Endodermal cell (in vitro differentiated cells): ENCODE measurements at regions not wholly inside any gene's neighbourhood (a gene's known extent, or its start where the extent isn't known, plus 50 kb on each side); places are given as distances from the start of the nearest gene placed in this dataset.

ENCODE experiments used
- DNase-seq: peaks from one replicate; pipeline ENCODE4 v3.0.0-alpha.2; 2017
- H3K27ac ChIP-seq: 2 replicates; pipeline ENCODE4 v1.5.1; 2013; ENCODE audit warnings: mild to moderate bottlenecking, low read depth, low read length, moderate library complexity
- H3K27me3 ChIP-seq: 2 replicates; pipeline ENCODE4 v1.6.1; 2013; ENCODE audit warnings: mild to moderate bottlenecking, low read length, moderate library complexity; ENCODE audit not compliant: insufficient read depth, control insufficient read depth, poor library complexity, severe bottlenecking
- H3K36me3 ChIP-seq: 2 replicates; pipeline ENCODE4 v1.7.0; 2013; ENCODE audit warnings: mild to moderate bottlenecking, low read length, moderate library complexity; ENCODE audit not compliant: control insufficient read depth, insufficient read depth
- H3K4me1 ChIP-seq: one replicate; pipeline ENCODE4 v1.7.0; 2013; ENCODE audit warnings: low read length; ENCODE audit not compliant: control insufficient read depth, insufficient read depth
- H3K4me3 ChIP-seq: 2 replicates; pipeline ENCODE4 v1.5.1; 2013; ENCODE audit warnings: mild to moderate bottlenecking, low read length, moderate library complexity
- H3K9ac ChIP-seq: 2 replicates; pipeline ENCODE4 v1.6.1; 2013; ENCODE audit warnings: mild to moderate bottlenecking, low read length, moderate library complexity; ENCODE audit not compliant: poor library complexity, severe bottlenecking; ENCODE audit errors: extremely low read depth
- H3K9me3 ChIP-seq: 2 replicates; pipeline ENCODE4 v1.6.1; 2013; ENCODE audit warnings: mild to moderate bottlenecking, low read length, moderate library complexity; ENCODE audit not compliant: control insufficient read depth
- H3K27ac Mint-ChIP-seq: 2 replicates; pipeline ENCODE4 v1.8.0; 2020; ENCODE audit warnings: mixed read lengths
- H3K27me3 Mint-ChIP-seq: 2 replicates; pipeline ENCODE4 v1.8.0; 2021; ENCODE audit warnings: mild to moderate bottlenecking, mixed read lengths; ENCODE audit not compliant: insufficient read depth
- H3K36me3 Mint-ChIP-seq: 2 replicates; pipeline ENCODE4 v1.8.0; 2020; ENCODE audit warnings: low read depth, mixed read lengths
- H3K4me1 Mint-ChIP-seq: 2 replicates; pipeline ENCODE4 v1.8.0; 2020; ENCODE audit warnings: mixed read lengths
- H3K4me3 Mint-ChIP-seq: 2 replicates; pipeline ENCODE4 v1.8.0; 2020; ENCODE audit warnings: mild to moderate bottlenecking, moderate library complexity, mixed read lengths
- H3K9me3 Mint-ChIP-seq: 2 replicates; pipeline ENCODE4 v1.8.0; 2020; ENCODE audit warnings: mild to moderate bottlenecking, mixed read lengths
- WGBS, 2 experiments: methylation state at CpG; one replicate each; pipeline versions ENCODE4 v1.1.5 to v1.1.7; 2013; ENCODE audit warnings: missing lambda C conversion rate in 2 of 2, mixed read lengths in 1 of 2; ENCODE audit not compliant: insufficient coverage in 1 of 2, insufficient read length in 1 of 2; 5-methylcytosine and 5-hydroxymethylcytosine counted together
- TF ChIP-seq, protein P1 (sequence below): fragments of 200-600 bp; sonication (generic); conservative IDR thresholded peaks from 2 replicates; pipeline ENCODE4 v1.5.0; 2021; ENCODE audit warnings: antibody characterized with exemption, mild to moderate bottlenecking

DNA sequence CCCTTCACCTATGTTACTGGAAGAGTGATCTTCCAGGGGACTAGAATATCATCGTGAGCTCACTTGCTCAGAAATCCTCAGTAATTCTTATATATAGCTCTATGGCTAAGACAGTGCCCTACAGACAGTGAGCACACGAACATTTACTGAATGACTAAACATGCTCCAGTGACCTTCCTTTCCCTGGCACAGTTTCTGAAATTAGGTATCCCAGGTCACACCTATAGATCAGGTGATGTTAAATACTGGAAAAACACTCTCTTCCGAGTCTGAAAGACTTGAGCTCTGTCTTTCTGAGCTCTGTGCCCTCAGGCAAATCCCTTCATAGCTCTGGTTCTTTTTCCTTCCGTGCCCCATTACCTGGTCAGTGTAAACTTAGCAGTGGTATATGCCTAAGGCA is 239.4 kb upstream of the LRIG1 start:
- Histone ChIP-seq H3K9me3 (no peaks in the 10 kb centered on the region), H3K9ac (no peak overlapping the region), H3K4me3 (no peak overlapping the region), H3K4me1 (no peaks in the 10 kb centered on the region), H3K36me3 (no peaks in the 10 kb centered on the region), H3K27me3 (no peaks in the 10 kb centered on the region), H3K27ac (no peak overlapping the region)
- TF ChIP-seq, protein P1, sequence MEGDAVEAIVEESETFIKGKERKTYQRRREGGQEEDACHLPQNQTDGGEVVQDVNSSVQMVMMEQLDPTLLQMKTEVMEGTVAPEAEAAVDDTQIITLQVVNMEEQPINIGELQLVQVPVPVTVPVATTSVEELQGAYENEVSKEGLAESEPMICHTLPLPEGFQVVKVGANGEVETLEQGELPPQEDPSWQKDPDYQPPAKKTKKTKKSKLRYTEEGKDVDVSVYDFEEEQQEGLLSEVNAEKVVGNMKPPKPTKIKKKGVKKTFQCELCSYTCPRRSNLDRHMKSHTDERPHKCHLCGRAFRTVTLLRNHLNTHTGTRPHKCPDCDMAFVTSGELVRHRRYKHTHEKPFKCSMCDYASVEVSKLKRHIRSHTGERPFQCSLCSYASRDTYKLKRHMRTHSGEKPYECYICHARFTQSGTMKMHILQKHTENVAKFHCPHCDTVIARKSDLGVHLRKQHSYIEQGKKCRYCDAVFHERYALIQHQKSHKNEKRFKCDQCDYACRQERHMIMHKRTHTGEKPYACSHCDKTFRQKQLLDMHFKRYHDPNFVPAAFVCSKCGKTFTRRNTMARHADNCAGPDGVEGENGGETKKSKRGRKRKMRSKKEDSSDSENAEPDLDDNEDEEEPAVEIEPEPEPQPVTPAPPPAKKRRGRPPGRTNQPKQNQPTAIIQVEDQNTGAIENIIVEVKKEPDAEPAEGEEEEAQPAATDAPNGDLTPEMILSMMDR, result no peak
- no peaks in the 10 kb centered on the region for H3K4me1 Mint-ChIP-seq
- no peak overlapping the region for H3K27ac Mint-ChIP-seq
- H3K9me3 Mint-ChIP-seq, result no peaks in the 10 kb centered on the region
- DNase-seq, result no peak
- H3K36me3 Mint-ChIP-seq, result no peaks in the 10 kb centered on the region
- WGBS, 2 experiments, result 89 to 100% methylated on average over 3 to 4 of the region's 4 CpGs
- H3K27me3 Mint-ChIP-seq, result no peaks in the 10 kb centered on the region
- H3K4me3 Mint-ChIP-seq, result no peak overlapping the region

DNA sequence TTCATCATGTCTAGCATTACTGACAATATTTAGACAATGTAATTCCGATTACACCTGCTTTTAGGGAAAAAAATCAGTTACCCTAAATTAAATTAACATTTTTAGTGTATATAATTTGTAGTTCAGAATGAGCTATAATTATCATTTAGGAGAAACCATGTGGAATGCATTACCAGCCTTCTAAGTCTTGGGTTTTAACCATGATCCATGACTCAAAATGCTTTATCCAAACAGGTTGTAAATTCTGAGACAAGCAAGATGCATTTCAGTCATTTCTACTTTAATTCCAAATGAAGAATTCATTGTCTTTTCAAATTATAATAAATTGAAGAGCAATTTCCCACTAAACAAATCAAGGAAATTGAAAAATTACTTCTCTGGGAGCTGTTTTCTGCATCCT is 243.7 kb upstream of the LRIG1 start:
- no peaks in the 10 kb centered on the region for H3K27me3 ChIP-seq
- no peak overlapping the region for H3K4me3 ChIP-seq
- no peak overlapping the region for H3K27ac ChIP-seq
- 100% methylated on average over 1 of the region's 1 CpG; no CpG with 5 or more reads in 1 of the 2 experiments for WGBS, 2 experiments
- Mint-ChIP-seq H3K4me1 (no peaks in the 10 kb centered on the region), H3K27ac (no peak overlapping the region), H3K36me3 (no peaks in the 10 kb centered on the region), H3K4me3 (no peak overlapping the region), H3K27me3 (peaks cover 3% of the 10 kb centered on the region), H3K9me3 (no peaks in the 10 kb centered on the region)
- no peak for DNase-seq
- H3K4me1 ChIP-seq, result no peaks in the 10 kb centered on the region
- no peaks in the 10 kb centered on the region for H3K36me3 ChIP-seq
- no peak overlapping the region for H3K9ac ChIP-seq
- TF ChIP-seq, protein P1, result no peak
- H3K9me3 ChIP-seq, result no peaks in the 10 kb centered on the region

DNA sequence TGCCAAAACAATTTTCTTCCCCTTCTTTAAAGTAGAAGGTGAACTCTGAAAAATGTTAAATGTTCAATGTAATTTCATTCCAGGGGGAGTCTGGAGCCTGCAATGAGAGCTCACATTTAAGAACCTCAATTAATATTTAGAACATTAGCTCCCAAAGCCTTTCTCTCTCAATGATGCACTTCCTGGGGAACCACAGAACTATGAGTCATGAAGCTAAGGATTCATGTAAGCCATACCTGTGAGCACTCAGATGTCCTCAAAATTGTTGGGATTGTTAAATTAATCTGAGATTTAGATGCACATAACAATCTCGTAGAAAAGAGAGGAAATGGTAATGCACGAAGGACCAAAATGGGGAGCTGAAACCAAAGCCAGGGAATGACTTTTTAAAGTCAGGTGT is 244.2 kb upstream of the LRIG1 start:
- Histone ChIP-seq H3K27me3 (no peaks in the 10 kb centered on the region), H3K9me3 (no peaks in the 10 kb centered on the region), H3K9ac (no peak overlapping the region), H3K36me3 (no peaks in the 10 kb centered on the region), H3K4me1 (no peaks in the 10 kb centered on the region), H3K4me3 (no peak overlapping the region), H3K27ac (no peak overlapping the region)
- DNase-seq, result no peak
- Mint-ChIP-seq H3K4me3 (no peak overlapping the region), H3K9me3 (no peaks in the 10 kb centered on the region), H3K4me1 (no peaks in the 10 kb centered on the region), H3K27ac (no peak overlapping the region), H3K36me3 (no peaks in the 10 kb centered on the region), H3K27me3 (peaks cover 3% of the 10 kb centered on the region)
- TF ChIP-seq, protein P1, result no peak
- WGBS, 2 experiments, result 91 to 92% methylated on average over 2 of the region's 2 CpGs
